CD4-positive, alpha-beta T cell (primary cell): ENCODE measurements at regions not wholly inside any gene's neighbourhood (a gene's known extent, or its start where the extent isn't known, plus 50 kb on each side); places are given as distances from the start of the nearest gene placed in this dataset.

Experiments used
- ATAC-seq: fragments of 200-7000 bp; cut with Tn5 transposase; one replicate; pipeline ENCODE4 v1.10.0; 2022; ENCODE audit warnings: mild to moderate bottlenecking; ENCODE audit not compliant: poor library complexity
- CTCF ChIA-PET: fragments of 350-600 bp; sonication (Branson Sonifier 250); formaldehyde crosslinking; loops from one replicate; lab custom pipeline; 2021; ENCODE audit warnings: antibody characterized with exemption, inconsistent platforms; lab: Charles Lee
- POLR2A ChIA-PET: fragments of 350-600 bp; sonication (Branson Sonifier 250); formaldehyde crosslinking; loops from one replicate; lab custom pipeline; 2021; ENCODE audit warnings: antibody characterized with exemption, inconsistent platforms; lab: Charles Lee
- DNase-seq, 14 experiments: peaks; one replicate each; pipeline ENCODE4 v3.0.0-alpha.2; 2013 to 2020; ENCODE audit warnings: mixed read lengths in 2 of 14
- H3K27ac ChIP-seq, 2 donors: one replicate each; pipeline versions ENCODE4 v1.5.1 to v1.7.0; 2013; ENCODE audit warnings: low read length in 2 of 2, low read depth in 1 of 2, mild to moderate bottlenecking in 1 of 2
- H3K27me3 ChIP-seq, 2 experiments: 1 replicate in 1 of 2; 2 replicates in 1 of 2; pipeline versions ENCODE4 v1.6.1 to v1.7.0; 2013; ENCODE audit warnings: low read length in 2 of 2, control low read depth in 1 of 2, mild to moderate bottlenecking in 1 of 2, moderate library complexity in 1 of 2; ENCODE audit not compliant: insufficient read depth in 2 of 2, control insufficient read depth in 1 of 2
- H3K36me3 ChIP-seq: one replicate; pipeline ENCODE4 v1.6.1; 2013; ENCODE audit warnings: low read length, control low read depth; ENCODE audit not compliant: insufficient read depth
- H3K4me1 ChIP-seq: one replicate; pipeline ENCODE4 v1.6.1; 2013; ENCODE audit warnings: low read length, control low read depth; ENCODE audit not compliant: insufficient read depth
- H3K4me3 ChIP-seq: one replicate; pipeline ENCODE4 v1.5.1; 2013; ENCODE audit warnings: mild to moderate bottlenecking, low read length, moderate library complexity
- H3K9me3 ChIP-seq, 2 experiments: 1 replicate in 1 of 2; 2 replicates in 1 of 2; pipeline versions ENCODE4 v1.6.1 to v1.7.0; 2013; ENCODE audit warnings: low read length in 2 of 2, mild to moderate bottlenecking in 2 of 2, control low read depth in 1 of 2, moderate library complexity in 1 of 2; ENCODE audit not compliant: control insufficient read depth in 1 of 2, insufficient read depth in 1 of 2
- H3K27ac Mint-ChIP-seq: one replicate; pipeline ENCODE4 v1.8.0; 2020; ENCODE audit warnings: mixed read lengths
- H3K27me3 Mint-ChIP-seq: one replicate; pipeline ENCODE4 v1.8.0; 2021; ENCODE audit warnings: mixed read lengths
- H3K36me3 Mint-ChIP-seq: one replicate; pipeline ENCODE4 v1.8.0; 2021; ENCODE audit warnings: low read depth, mixed read lengths
- H3K4me1 Mint-ChIP-seq: one replicate; pipeline ENCODE4 v1.8.0; 2021; ENCODE audit warnings: low read depth, mixed read lengths
- H3K4me3 Mint-ChIP-seq: one replicate; pipeline ENCODE4 v1.8.0; 2020; ENCODE audit warnings: mild to moderate bottlenecking, mixed read lengths
- H3K9me3 Mint-ChIP-seq: one replicate; pipeline ENCODE4 v1.8.0; 2020; ENCODE audit warnings: mixed read lengths
- CTCF ChIP-seq: fragments of 200-600 bp; IDR thresholded peaks from one replicate; pipeline ENCODE4 v1.8.0; 2022; ENCODE audit warnings: antibody characterized with exemption, mild to moderate bottlenecking
- intact Hi-C, 2 experiments: fragments of 100-400 bp; cut with DNase I in 1 of 2; cut with micrococcal nuclease in 1 of 2; formaldehyde crosslinking; loops; one replicate each; pipeline versions ENCODE4 v1.15.1 to v1.9.0; 2023 to 2025; cut with DNase I, micrococcal nuclease

GRCh38 chr2:67015681-67016080 lies 381.5 kb upstream of the ETAA1 start:
- Mint-ChIP-seq H3K36me3 (no peaks in the 10 kb centered on the region), H3K4me1 (no peaks in the 10 kb centered on the region), H3K27ac (no peak overlapping the region), H3K27me3 (no peaks in the 10 kb centered on the region), H3K4me3 (no peak overlapping the region), H3K9me3 (peaks cover 3% of the 10 kb centered on the region)
- intact Hi-C loops = no loop called here
- Histone ChIP-seq H3K27me3 (no peaks in the 10 kb centered on the region), H3K9me3 (peaks cover 5% of the 10 kb centered on the region in 2 experiments), H3K27ac (no peak overlapping the region), H3K4me3 (no peak overlapping the region), H3K4me1 (no peaks in the 10 kb centered on the region), H3K36me3 (no peaks in the 10 kb centered on the region)
- no peak for DNase-seq
- no peak for ATAC-seq
- CTCF ChIA-PET = no interaction called here
- TF ChIP-seq CTCF = no peak
- POLR2A ChIA-PET = no interaction called here

- CTCF ChIA-PET = no interaction called here
- DNase-seq (no peak), ATAC-seq (no peak)
- no peaks in the 10 kb centered on the region for H3K4me1 ChIP-seq
- no peaks in the 10 kb centered on the region for H3K36me3 ChIP-seq
- no peaks in the 10 kb centered on the region for H3K36me3 Mint-ChIP-seq
- no peak overlapping the region for H3K4me3 Mint-ChIP-seq
- H3K4me3 ChIP-seq = no peak overlapping the region
- H3K4me1 Mint-ChIP-seq = no peaks in the 10 kb centered on the region
- H3K9me3 ChIP-seq = peaks cover 5% of the 10 kb centered on the region in 2 experiments
- no peaks in the 10 kb centered on the region for H3K27me3 Mint-ChIP-seq
- TF ChIP-seq CTCF = no peak
- intact Hi-C loops = no loop called here
- no peak overlapping the region for H3K27ac ChIP-seq
- H3K9me3 Mint-ChIP-seq = peaks cover 7% of the 10 kb centered on the region
- no peak overlapping the region for H3K27ac Mint-ChIP-seq
- POLR2A ChIA-PET = no interaction called here
- H3K27me3 ChIP-seq = no peaks in the 10 kb centered on the region
Observed at GRCh38 chr2:67018301-67018700, 378.8 kb upstream of the ETAA1 start.

- intact Hi-C loops = no loop called here
- ATAC-seq (no peak), DNase-seq (no peak)
- H3K27ac ChIP-seq = no peak overlapping the region
- no peaks in the 10 kb centered on the region for H3K27me3 Mint-ChIP-seq
- H3K4me3 ChIP-seq = no peak overlapping the region
- no peak overlapping the region for H3K27ac Mint-ChIP-seq
- no peaks in the 10 kb centered on the region for H3K27me3 ChIP-seq
- CTCF ChIA-PET = no interaction called here
- no peak overlapping the region for H3K4me3 Mint-ChIP-seq
- no peak for TF ChIP-seq CTCF
- no peaks in the 10 kb centered on the region for H3K9me3 ChIP-seq
- POLR2A ChIA-PET = no interaction called here
- no peaks in the 10 kb centered on the region for H3K4me1 ChIP-seq
- no peaks in the 10 kb centered on the region for H3K36me3 Mint-ChIP-seq
- no peaks in the 10 kb centered on the region for H3K9me3 Mint-ChIP-seq
- H3K36me3 ChIP-seq = no peaks in the 10 kb centered on the region
- no peaks in the 10 kb centered on the region for H3K4me1 Mint-ChIP-seq
Observed at GRCh38 chr2:67032076-67032475, 365.1 kb upstream of the ETAA1 start.
